ENCODE measurements at regions not wholly inside any gene's neighbourhood (a gene's known extent, or its start where the extent isn't known, plus 50 kb on each side); places are given as distances from the start of the nearest gene placed in this dataset.

DNA sequence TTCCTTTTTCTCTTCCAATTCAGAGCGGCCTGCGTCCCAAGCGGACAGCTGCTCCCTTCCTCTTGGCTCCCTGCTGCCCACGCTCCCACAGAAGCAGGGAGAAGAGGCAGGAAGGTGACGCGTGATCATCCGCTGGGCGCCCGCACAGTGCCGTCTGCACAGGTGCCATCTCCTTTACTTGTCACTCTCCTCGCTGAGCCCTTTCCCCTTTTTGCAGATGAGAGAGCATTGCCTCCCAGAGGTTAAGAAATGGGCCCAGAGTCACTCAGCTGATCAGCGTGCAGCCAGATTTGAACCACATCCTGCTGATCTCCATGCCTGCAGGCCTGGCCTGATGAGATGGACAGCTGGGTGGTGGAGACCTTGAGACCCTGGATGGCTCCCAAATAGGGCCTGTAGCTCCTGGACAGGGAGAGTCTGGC lies 299.8 kb downstream of the SEC14L1 start:
- TF ChIP-seq, protein P1, sequence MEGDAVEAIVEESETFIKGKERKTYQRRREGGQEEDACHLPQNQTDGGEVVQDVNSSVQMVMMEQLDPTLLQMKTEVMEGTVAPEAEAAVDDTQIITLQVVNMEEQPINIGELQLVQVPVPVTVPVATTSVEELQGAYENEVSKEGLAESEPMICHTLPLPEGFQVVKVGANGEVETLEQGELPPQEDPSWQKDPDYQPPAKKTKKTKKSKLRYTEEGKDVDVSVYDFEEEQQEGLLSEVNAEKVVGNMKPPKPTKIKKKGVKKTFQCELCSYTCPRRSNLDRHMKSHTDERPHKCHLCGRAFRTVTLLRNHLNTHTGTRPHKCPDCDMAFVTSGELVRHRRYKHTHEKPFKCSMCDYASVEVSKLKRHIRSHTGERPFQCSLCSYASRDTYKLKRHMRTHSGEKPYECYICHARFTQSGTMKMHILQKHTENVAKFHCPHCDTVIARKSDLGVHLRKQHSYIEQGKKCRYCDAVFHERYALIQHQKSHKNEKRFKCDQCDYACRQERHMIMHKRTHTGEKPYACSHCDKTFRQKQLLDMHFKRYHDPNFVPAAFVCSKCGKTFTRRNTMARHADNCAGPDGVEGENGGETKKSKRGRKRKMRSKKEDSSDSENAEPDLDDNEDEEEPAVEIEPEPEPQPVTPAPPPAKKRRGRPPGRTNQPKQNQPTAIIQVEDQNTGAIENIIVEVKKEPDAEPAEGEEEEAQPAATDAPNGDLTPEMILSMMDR (IDR thresholded peaks at IDR 0.05): no peak
- no peak for TF ChIP-seq POLR2A (IDR thresholded peaks at IDR 0.05)

All from breast epithelium (tissue), 3 donors.